K562 (cell line): ENCODE measurements at regions not wholly inside any gene's neighbourhood (a gene's known extent, or its start where the extent isn't known, plus 50 kb on each side); places are given as distances from the start of the nearest gene placed in this dataset.

Source experiments
- ATAC-seq: fragments of 200-7000 bp; cut with Tn5 transposase; 3 replicates; pipeline ENCODE4 v1.9.1; 2020; ENCODE audit warnings: moderate library complexity
- BruUV-seq: library from RNA; stranded (reverse); fragments of 400-500 nt; replicated peaks from 2 replicates; lab custom pipeline; 2021; lab: Mats Ljungman, UMichigan
- CTCF ChIA-PET: fragments of 300-600 bp; formaldehyde crosslinking; extraction: SDS; loops from one replicate; lab custom pipeline; 2021; ENCODE audit warnings: low intra/inter-chr PET ratio; lab: Yijun Ruan, JAX
- POLR2A ChIA-PET: fragments of 300-600, 350-650 bp; sonication (Branson Sonifier 250); formaldehyde crosslinking; extraction: SDS; loops from one replicate; lab custom pipeline; 2021; ENCODE audit warnings: antibody characterized with exemption, inconsistent platforms; lab: Yijun Ruan, JAX
- DNase-seq, 4 experiments: peaks; one replicate each; pipeline versions ENCODE4 v3.0.0 to v3.0.0-alpha.2; 2011 to 2018; ENCODE audit warnings: low spot score in 3 of 4, mixed read lengths in 3 of 4; ENCODE audit errors: extremely low read depth in 1 of 4
- FAIRE-seq: peaks from 2 replicates; lab custom pipeline; 2011; peaks lifted over from hg19 to GRCh38; lab: Jason Lieb, UNC
- H2AFZ ChIP-seq: 2 replicates; pipeline ENCODE4 v1.6.0; 2011; ENCODE audit warnings: low read depth, low read length, control low read depth, inconsistent platforms
- H3K27ac ChIP-seq: fragments of 200-600 bp; 3 replicates; pipeline ENCODE4 v1.8.0; 2011; ENCODE audit warnings: low read depth, mild to moderate bottlenecking, control low read depth, inconsistent platforms, low read length, moderate library complexity, mixed read lengths; ENCODE audit errors: extremely low read depth
- H3K27me3 ChIP-seq, 2 experiments: fragments of 300-600 bp in 1 of 2; 2 replicates in 1 of 2; 3 replicates in 1 of 2; pipeline versions ENCODE4 v1.6.0 to v1.8.0; 2011; ENCODE audit warnings: inconsistent platforms in 2 of 2, low read length in 2 of 2, mild to moderate bottlenecking in 1 of 2, mixed read lengths in 1 of 2, moderate library complexity in 1 of 2; ENCODE audit not compliant: control insufficient read depth in 2 of 2, insufficient read depth in 2 of 2
- H3K36me3 ChIP-seq: fragments of 300-600 bp; 3 replicates; pipeline ENCODE4 v1.8.0; 2011; ENCODE audit warnings: mild to moderate bottlenecking, low read length, inconsistent platforms; ENCODE audit not compliant: control insufficient read depth, insufficient read depth
- H3K4me1 ChIP-seq, 2 experiments: fragments of 200-600 bp in 1 of 2; replicated peaks in 1 of 2; 2 replicates in 1 of 2; 3 replicates in 1 of 2; pipeline versions ENCODE4 v1.5.1 to v1.8.0; 2011; ENCODE audit warnings: inconsistent platforms in 2 of 2, low read length in 2 of 2, mild to moderate bottlenecking in 1 of 2, mixed read lengths in 1 of 2, moderate library complexity in 1 of 2; ENCODE audit not compliant: control insufficient read depth in 2 of 2, insufficient read depth in 2 of 2
- H3K4me2 ChIP-seq: 2 replicates; pipeline ENCODE4 v1.6.1; 2011; ENCODE audit warnings: low read length, control low read depth, inconsistent platforms, mixed read lengths; ENCODE audit not compliant: insufficient read depth
- H3K4me3 ChIP-seq: fragments of 200-600 bp; sonication (generic), shearing (Covaris generic); 2 replicates; pipeline ENCODE4 v1.5.1; 2016; ENCODE audit warnings: control low read depth, inconsistent platforms
- H3K79me2 ChIP-seq: fragments of 200-600 bp; 3 replicates; pipeline ENCODE4 v1.8.0; 2011; ENCODE audit warnings: low read length, inconsistent platforms; ENCODE audit not compliant: control insufficient read depth, insufficient read depth
- H3K9ac ChIP-seq, 2 experiments: 2 replicates each; pipeline versions ENCODE4 v1.6.0 to v1.6.1; 2011; ENCODE audit warnings: low read depth in 2 of 2, low read length in 2 of 2, control low read depth in 1 of 2, inconsistent platforms in 1 of 2, mild to moderate bottlenecking in 1 of 2, mixed read lengths in 1 of 2; ENCODE audit not compliant: insufficient read depth in 1 of 2
- H3K9me1 ChIP-seq: one replicate; pipeline ENCODE4 v1.6.0; 2011; ENCODE audit warnings: inconsistent platforms, mild to moderate bottlenecking, low read length, moderate library complexity; ENCODE audit not compliant: control insufficient read depth, insufficient read depth
- H3K9me3 ChIP-seq: replicated peaks from 2 replicates; pipeline ENCODE4 v1.5.1; 2011; ENCODE audit warnings: low read depth, low read length, inconsistent platforms; ENCODE audit not compliant: control insufficient read depth, insufficient read depth
- H4K20me1 ChIP-seq: replicated peaks from 2 replicates; pipeline ENCODE4 v1.6.1; 2011; ENCODE audit warnings: low read length, inconsistent platforms, mixed read lengths; ENCODE audit not compliant: control insufficient read depth, insufficient read depth
- CBX8 ChIP-seq: fragments of 200-600 bp; sonication (generic); IDR thresholded peaks from 2 replicates; pipeline ENCODE4 v1.6.1; 2012; ENCODE audit warnings: borderline replicate concordance, mixed run types, low read depth, mild to moderate bottlenecking, moderate library complexity, mixed read lengths, low read length, control low read depth, inconsistent platforms; ENCODE audit not compliant: poor library complexity, severe bottlenecking; ENCODE audit errors: extremely low read depth
- CCAR2 ChIP-seq: fragments of 200-400 bp; formaldehyde crosslinking; IDR thresholded peaks from 2 replicates; pipeline ENCODE4 v1.6.1; 2017; ENCODE audit warnings: mild to moderate bottlenecking, low read depth, low read length
- ETV6 ChIP-seq, 3 experiments: fragments of 150-350 bp in 1 of 3; sonication (generic) in 1 of 3; formaldehyde crosslinking in 1 of 3; IDR thresholded peaks; 2 replicates each; pipeline versions ENCODE4 v1.6.1 to v1.8.0; 2014 to 2022; ENCODE audit warnings: borderline replicate concordance in 2 of 3, low read depth in 2 of 3, antibody characterized with exemption in 1 of 3, low read length in 1 of 3, mild to moderate bottlenecking in 1 of 3, missing genetic modification reagents in 1 of 3
- EWSR1 ChIP-seq: fragments of 450-650 bp; IDR thresholded peaks from 2 replicates; pipeline ENCODE4 v1.6.1; 2018; ENCODE audit warnings: borderline replicate concordance, mild to moderate bottlenecking, low read depth, moderate library complexity; ENCODE audit not compliant: partially characterized antibody
- KDM4B ChIP-seq, 2 experiments: fragments of 450-650 bp in 1 of 2; sonication (generic) in 1 of 2; IDR thresholded peaks; 2 replicates each; pipeline ENCODE4 v1.6.1; 2016 to 2017; ENCODE audit warnings: borderline replicate concordance in 2 of 2, antibody characterized with exemption in 1 of 2, low read depth in 1 of 2, mild to moderate bottlenecking in 1 of 2
- ZNF592 ChIP-seq: fragments of 450-650 bp; IDR thresholded peaks from 2 replicates; pipeline ENCODE4 v1.6.1; 2017; ENCODE audit warnings: antibody characterized with exemption, mild to moderate bottlenecking
- in situ Hi-C: fragments of 300-500 bp; cut with MboI; formaldehyde crosslinking; loops from 4 replicates; pipeline ENCODE4 v1.15.0; 2018; ENCODE audit warnings: inconsistent platforms, mixed read lengths
- intact Hi-C: fragments of 100-400 bp; cut with micrococcal nuclease; formaldehyde crosslinking; loops from 2 replicates; pipeline ENCODE4 v1.14.2; 2022

DNA sequence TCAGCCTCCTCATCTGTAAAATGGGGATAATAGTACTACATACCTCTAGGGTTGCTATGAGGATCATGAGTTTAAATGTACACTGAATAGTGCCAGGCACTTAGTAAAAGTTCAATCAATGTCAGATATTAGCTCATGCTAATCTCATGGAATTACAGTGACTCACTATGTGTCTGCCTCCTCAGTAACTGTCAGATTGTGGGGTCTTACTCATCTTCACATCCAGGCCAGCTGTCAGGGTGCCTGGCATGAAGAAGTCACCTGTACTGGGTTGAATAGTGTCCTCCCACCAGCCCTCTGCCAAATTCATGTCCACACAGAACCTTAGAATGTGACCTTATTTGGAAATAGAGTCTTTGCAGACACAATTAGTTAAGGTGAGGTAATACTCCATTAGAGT lies 54.3 kb upstream of the STIM2 start:
- POLR2A ChIA-PET = no interaction called here
- no peak overlapping the region for H3K27ac ChIP-seq
- no peak overlapping the region for H3K4me2 ChIP-seq
- no peaks in the 10 kb centered on the region for H3K9me3 ChIP-seq
- intact Hi-C loops (no loop called here), in situ Hi-C loops (no loop called here)
- H3K27me3 ChIP-seq = no peaks in the 10 kb centered on the region; a peak in 1 of 5 replicates
- no TSS peak for BruUV-seq
- no peak overlapping the region for H3K4me3 ChIP-seq
- H3K9me1 ChIP-seq = no peaks in the 10 kb centered on the region
- H2AFZ ChIP-seq = no peak overlapping the region
- no peaks in the 10 kb centered on the region for H3K79me2 ChIP-seq
- H3K36me3 ChIP-seq = no peaks in the 10 kb centered on the region
- no peak overlapping the region for H3K9ac ChIP-seq
- FAIRE-seq = no peak
- DNase-seq = no peak
- H4K20me1 ChIP-seq = no peaks in the 10 kb centered on the region; the same call in 1 of the 2 replicates
- CTCF ChIA-PET = no interaction called here
- ATAC-seq = no peak
- TF ChIP-seq ZNF592 = no peak
- TF ChIP-seq CBX8 = no peak
- TF ChIP-seq CCAR2 = no peak
- TF ChIP-seq KDM4B (IDR thresholded peaks at IDR 0.05; ENCODE audit: borderline replicate concordance in 2 of 2, low read depth in 1 of 2) = no peak
- TF ChIP-seq EWSR1 = no peak
- no peak for TF ChIP-seq ETV6 (IDR thresholded peaks at IDR 0.05; ENCODE audit: borderline replicate concordance in 1 of 2, low read depth in 2 of 2, low read length in 1 of 2)
- no peak for TF ChIP-seq ETV6 (CRISPR knock-in tag; IDR thresholded peaks at IDR 0.05; ENCODE audit: borderline replicate concordance)
- H3K4me1 ChIP-seq = peaks cover 0 to 4% of the 10 kb centered on the region in 2 experiments; a peak in 3 of 5 replicates
